ENCODE measurements at regions not wholly inside any gene's neighbourhood (a gene's known extent, or its start where the extent isn't known, plus 50 kb on each side); places are given as distances from the start of the nearest gene placed in this dataset.
"Not testable (repeated sequence)": the region's sequence is repeated elsewhere in the genome, so short reads cannot be mapped to it uniquely, and the experiment has no call there.

GRCh38 chr17:59493867-59494266 lies 71.5 kb upstream of the DHX40 start:
- intact Hi-C loops (cut with DNase I): no loop called here
- DNase-seq: peak in 5 of 10 donors; percentile 17 to 84 (median 35)

GRCh38 chr17:59494757-59495368 lies 70.5 kb upstream of the DHX40 start:
- intact Hi-C loops (cut with DNase I): no loop called here
- peak in 1 of 10 donors; percentile 57 for DNase-seq

- intact Hi-C loops (cut with DNase I): no loop called here
- no peak for DNase-seq
Measured at GRCh38 chr17:59496178-59496577, 69.2 kb upstream of the DHX40 start.

GRCh38 chr17:59498530-59499307 lies 66.7 kb upstream of the DHX40 start:
- no peak for DNase-seq
- intact Hi-C loops (cut with DNase I): no loop called here

GRCh38 chr17:59500086-59500655 lies 65.2 kb upstream of the DHX40 start:
- intact Hi-C loops (cut with DNase I): not testable (repeated sequence)
- peak in 1 of 10 donors; percentile 78 for DNase-seq

GRCh38 chr17:59501690-59502089 lies 63.7 kb upstream of the DHX40 start:
- intact Hi-C loops (cut with DNase I): no loop called here

GRCh38 chr17:59502800-59503199 lies 62.6 kb upstream of the DHX40 start:
- DNase-seq: no peak
- intact Hi-C loops (cut with DNase I): no loop called here

More at GRCh38 chr17:59501690-59502089, 63.7 kb upstream of the DHX40 start:
- DNase-seq: no peak

GRCh38 chr17:59503500-59503899 lies 61.9 kb upstream of the DHX40 start:
- DNase-seq: no peak
- intact Hi-C loops (cut with DNase I): no loop called here

GRCh38 chr17:59504821-59505220 lies 60.6 kb upstream of the DHX40 start:
- intact Hi-C loops (cut with DNase I): no loop called here
- DNase-seq: peak in 1 of 10 donors; percentile 47

GRCh38 chr17:59505610-59506276 lies 59.7 kb upstream of the DHX40 start:
- no peak for DNase-seq
- intact Hi-C loops (cut with DNase I): no loop called here

- intact Hi-C loops (cut with DNase I): no loop called here
- peak in 1 of 10 donors; percentile 75 for DNase-seq
Measured at GRCh38 chr17:59506894-59507726, 58.3 kb upstream of the DHX40 start.

GRCh38 chr17:59508999-59509625 lies 56.3 kb upstream of the DHX40 start:
- intact Hi-C loops (cut with DNase I): no loop called here
- peak in 1 of 10 donors; percentile 62 for DNase-seq

GRCh38 chr17:59510611-59511010 lies 54.8 kb upstream of the DHX40 start:
- no peak for DNase-seq
- intact Hi-C loops (cut with DNase I): no loop called here

- intact Hi-C loops (cut with DNase I): no loop called here
Measured at GRCh38 chr17:59511726-59512125, 53.7 kb upstream of the DHX40 start.

GRCh38 chr17:59512844-59513385 lies 52.5 kb upstream of the DHX40 start:
- no peak for DNase-seq
- intact Hi-C loops (cut with DNase I): no loop called here

More at GRCh38 chr17:59511726-59512125, 53.7 kb upstream of the DHX40 start:
- DNase-seq: no peak

- intact Hi-C loops (cut with DNase I): no loop called here
- peak in 6 of 10 donors; percentile 32 to 84 (median 50) for DNase-seq
Measured at GRCh38 chr17:59513934-59514841, 51.2 kb upstream of the DHX40 start.
